ENCODE measurements at regions not wholly inside any gene's neighbourhood (a gene's known extent, or its start where the extent isn't known, plus 50 kb on each side); places are given as distances from the start of the nearest gene placed in this dataset.

DNA sequence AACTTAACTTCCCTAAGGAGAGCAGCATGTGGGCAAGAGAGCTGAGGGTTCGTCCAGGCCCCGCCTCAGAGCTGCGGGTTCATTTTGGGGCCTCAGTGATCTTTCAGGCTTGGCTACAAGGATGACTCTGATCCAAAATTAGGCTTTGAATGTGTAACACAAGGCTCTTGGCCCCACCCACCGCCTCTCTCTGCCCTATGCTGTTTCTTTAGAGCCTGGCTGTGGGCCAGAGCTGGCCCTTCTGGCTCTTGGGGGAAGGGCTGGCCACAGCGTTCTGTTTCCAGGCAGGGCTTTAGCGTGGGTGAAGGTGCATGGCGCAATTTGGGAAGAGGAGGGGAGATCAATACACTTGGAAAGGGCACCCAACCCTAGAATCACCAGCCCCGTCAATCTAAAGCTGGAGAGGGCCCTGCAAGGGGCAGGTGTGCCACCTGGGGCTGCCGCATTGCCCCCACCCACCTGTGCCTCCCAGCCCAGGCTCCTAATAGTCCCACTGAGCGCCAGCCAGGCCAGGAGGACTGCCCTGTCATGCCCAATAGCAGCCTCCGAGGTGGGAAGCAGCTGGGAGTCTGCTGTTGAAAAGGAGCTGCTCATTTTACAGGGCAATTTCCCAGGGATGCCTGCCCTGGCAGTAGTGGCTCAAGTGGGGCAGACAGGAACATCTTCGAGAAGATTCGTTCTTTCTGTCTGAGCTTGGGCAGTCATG, 84.5 kb upstream of the MAML3 start:
- H3K27ac ChIP-seq = peak overlapping the region; percentile 87
- peak overlapping the region; percentile 89 for H3K4me2 ChIP-seq
- H3K4me3 ChIP-seq = peak overlapping the region; percentile 38; the same call in 1 of the 2 replicates
- H3K27me3 ChIP-seq = no peaks in the 10 kb centered on the region
- no peaks in the 10 kb centered on the region for H3K36me3 ChIP-seq
- peak overlapping the region; percentile 68; the same call in 1 of the 2 replicates for H3K9ac ChIP-seq
- H4K20me1 ChIP-seq = no peaks in the 10 kb centered on the region
- H3K9me3 ChIP-seq = no peaks in the 10 kb centered on the region
- peaks cover 95% of the 10 kb centered on the region for H3K4me1 ChIP-seq
- TF ChIP-seq Cebpa-rat (IDR thresholded peaks at IDR 0.05) = no peak

DNA sequence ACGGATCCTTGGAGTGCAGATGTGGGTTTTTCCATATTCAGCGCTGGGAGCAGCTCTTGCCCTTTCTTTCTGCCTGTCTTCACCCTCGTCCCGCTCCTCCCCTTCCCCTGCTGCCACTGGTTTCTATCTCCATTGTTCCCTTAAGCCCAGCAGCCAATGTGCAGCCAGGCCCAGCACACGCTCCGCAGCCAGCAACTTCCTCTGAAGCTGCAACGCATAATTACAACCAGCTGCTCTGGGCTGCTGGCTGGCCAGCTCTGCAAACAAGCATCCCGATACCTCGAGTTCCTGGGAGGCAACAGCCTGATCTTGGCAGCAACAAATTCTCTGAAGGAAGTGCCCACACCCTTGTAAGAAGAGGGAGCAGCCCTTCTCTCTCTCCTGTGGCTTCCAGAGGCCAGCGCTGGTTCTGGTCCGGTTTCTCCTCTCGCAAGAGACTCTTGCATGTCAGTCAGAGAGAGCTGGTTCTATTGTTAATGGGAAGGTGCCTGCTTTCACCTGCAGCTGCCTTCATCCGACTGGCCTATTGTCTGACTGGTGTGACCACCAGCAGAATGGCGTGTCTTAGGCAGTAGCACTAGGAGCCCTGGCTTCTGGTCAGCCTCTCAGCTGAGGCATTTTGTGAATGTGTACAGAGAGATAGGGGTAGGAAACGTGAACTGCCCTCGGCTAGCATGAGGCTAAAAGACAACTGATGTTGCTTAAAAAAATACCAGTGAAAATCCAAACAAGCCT, 83.8 kb upstream of the MAML3 start:
- Histone ChIP-seq H3K4me3 (peak overlapping the region; percentile 38), H3K27ac (peak overlapping the region; percentile 87), H3K4me2 (peak overlapping the region; percentile 89)

DNA sequence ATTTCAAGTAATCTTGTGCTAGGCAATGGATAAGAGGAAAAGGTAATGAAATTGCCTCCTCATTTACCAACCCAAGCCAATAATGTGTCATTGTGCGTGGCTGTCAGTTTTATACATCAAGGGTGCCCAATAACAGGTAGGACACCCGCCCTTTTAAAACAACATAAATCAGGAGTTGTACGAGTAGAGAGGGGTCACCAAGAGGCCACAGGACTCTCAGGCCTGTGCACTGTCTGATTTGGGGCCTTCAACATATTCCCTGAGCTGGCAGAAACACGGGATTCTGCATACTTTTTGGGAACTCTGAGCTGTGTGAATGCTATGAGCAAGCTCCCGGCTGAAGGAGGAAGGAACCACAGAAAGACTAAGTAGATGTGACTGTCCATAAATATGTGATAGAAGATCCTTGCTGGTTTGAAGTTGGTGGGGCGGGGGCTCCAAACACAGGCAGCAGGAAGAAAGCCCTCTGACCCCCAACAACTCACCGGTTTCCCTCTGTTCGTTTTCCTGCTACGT, 82.7 kb upstream of the MAML3 start:
- TF ChIP-seq Cebpa-rat (IDR thresholded peaks at IDR 0.05) = no peak
- Histone ChIP-seq H3K27me3 (no peaks in the 10 kb centered on the region), H3K27ac (peak overlapping the region; percentile 87), H3K9ac (peak overlapping the region; percentile 68), H3K36me3 (no peaks in the 10 kb centered on the region), H3K9me3 (no peaks in the 10 kb centered on the region), H3K4me2 (peak overlapping the region; percentile 89), H3K4me3 (peak overlapping the region; percentile 38), H4K20me1 (no peaks in the 10 kb centered on the region), H3K4me1 (peaks cover 80% of the 10 kb centered on the region)

More for the DNA sequence above, 83.8 kb upstream of the MAML3 start:
- no peaks in the 10 kb centered on the region for H3K27me3 ChIP-seq
- H3K9ac ChIP-seq = peak overlapping the region; percentile 68
- no peak for TF ChIP-seq Cebpa-rat (IDR thresholded peaks at IDR 0.05)
- no peaks in the 10 kb centered on the region for H4K20me1 ChIP-seq
- no peaks in the 10 kb centered on the region for H3K36me3 ChIP-seq
- H3K4me1 ChIP-seq = peaks cover 91% of the 10 kb centered on the region
- no peaks in the 10 kb centered on the region for H3K9me3 ChIP-seq

DNA sequence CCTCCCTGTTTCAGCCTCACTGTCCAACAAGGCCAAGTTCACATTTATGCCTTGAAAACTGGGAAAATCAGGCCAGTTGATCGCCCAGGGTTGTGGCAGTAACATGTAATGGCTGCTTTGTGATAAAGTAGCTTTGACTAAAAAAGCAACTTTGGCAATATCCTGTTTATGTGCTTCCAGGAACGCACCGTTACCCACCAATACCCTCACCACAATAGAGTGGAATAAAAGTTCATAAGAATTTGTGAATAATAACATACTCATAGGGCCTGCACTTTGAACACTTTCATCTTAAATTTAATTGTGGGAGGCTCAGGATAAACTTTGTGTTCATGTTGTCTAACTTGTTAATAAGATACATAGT, 80.7 kb upstream of the MAML3 start:
- no peaks in the 10 kb centered on the region for H3K36me3 ChIP-seq
- TF ChIP-seq Cebpa-rat (IDR thresholded peaks at IDR 0.05) = no peak
- peak overlapping the region; percentile 69; the same call in 1 of the 2 replicates for H3K9ac ChIP-seq
- no peaks in the 10 kb centered on the region for H4K20me1 ChIP-seq
- peaks cover 4% of the 10 kb centered on the region; the same call in 1 of the 2 replicates for H3K9me3 ChIP-seq
- H3K27ac ChIP-seq = peak overlapping the region; percentile 82
- peak overlapping the region; percentile 89 for H3K4me2 ChIP-seq
- peaks cover 65% of the 10 kb centered on the region for H3K4me1 ChIP-seq
- H3K4me3 ChIP-seq = 0 out of 2 replicates have a peak overlapping the region, but pooled peaks have one; percentile 6
- no peaks in the 10 kb centered on the region for H3K27me3 ChIP-seq

DNA sequence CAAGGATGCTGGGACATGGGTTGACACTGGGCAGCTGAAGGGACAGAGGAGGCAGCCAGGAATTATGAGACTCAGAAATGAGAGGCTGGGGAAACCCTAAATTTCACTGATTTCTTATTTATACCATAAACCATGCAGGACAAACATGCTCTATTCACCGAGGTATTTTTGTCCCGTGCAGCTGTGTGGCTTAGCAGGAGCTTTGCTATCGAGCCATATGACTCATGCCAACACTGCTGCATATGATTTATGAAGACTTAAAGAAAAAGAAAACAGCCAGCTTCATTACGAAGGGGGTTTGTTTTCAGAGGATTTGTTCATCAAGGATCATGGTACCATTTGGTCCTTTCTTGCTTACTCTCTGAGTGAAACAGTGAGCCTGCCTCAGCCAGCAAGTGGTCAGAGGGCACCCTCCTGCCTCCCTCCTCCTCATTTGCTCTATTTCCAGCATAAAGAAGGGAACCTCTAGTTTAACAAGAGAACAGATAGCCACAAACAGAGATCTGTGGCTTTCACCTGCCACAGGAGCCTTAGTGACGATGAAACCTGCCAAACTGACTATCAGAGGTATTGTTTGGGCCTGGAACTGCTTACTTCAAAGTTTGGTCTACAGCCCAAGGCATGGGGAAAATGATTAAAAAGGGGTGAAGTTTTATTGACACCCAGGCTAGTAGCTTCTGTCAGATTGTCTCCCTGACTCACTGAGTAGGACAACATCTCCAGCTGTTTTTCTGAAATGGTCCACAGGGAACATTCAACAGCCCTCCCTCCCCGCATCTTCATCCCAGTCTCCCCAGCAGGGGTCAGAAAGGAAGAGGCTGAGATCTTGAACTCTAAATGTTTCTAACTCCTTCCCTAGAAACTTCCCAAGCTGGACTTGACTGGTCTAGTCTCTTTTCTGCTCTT, 80.1 kb upstream of the MAML3 start:
- Histone ChIP-seq H3K36me3 (no peaks in the 10 kb centered on the region), H3K4me3 (0 out of 2 replicates have a peak overlapping the region, but pooled peaks have one; percentile 6), H3K4me1 (peaks cover 59% of the 10 kb centered on the region), H3K9me3 (peaks cover 5% of the 10 kb centered on the region; the same call in 1 of the 2 replicates), H4K20me1 (no peaks in the 10 kb centered on the region), H3K27me3 (no peaks in the 10 kb centered on the region), H3K4me2 (peak overlapping the region; percentile 89), H3K9ac (peak overlapping the region; percentile 69), H3K27ac (peak overlapping the region; percentile 82)
- no peak for TF ChIP-seq Cebpa-rat (IDR thresholded peaks at IDR 0.05)

DNA sequence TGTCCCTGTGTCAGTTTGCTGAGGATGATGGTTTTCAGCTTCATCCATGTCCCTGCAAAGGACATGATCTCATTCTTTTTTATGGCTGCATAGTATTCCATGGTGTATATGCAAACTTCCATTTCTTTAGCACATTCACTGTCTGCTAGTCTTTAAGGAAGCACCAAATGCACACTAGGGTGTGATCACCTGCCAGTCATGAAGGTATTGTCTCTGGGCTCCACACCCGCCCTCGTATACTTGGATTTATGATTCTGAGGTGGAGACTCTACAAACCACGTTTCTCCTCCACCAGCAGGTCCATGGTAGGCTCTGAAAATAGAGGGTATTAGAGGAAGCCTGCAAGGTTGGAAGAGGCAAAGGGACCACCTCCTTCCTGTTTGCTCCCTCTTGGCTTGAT, 75.9 kb upstream of the MAML3 start:
- Histone ChIP-seq H3K27ac (no peak overlapping the region), H3K4me3 (no peak overlapping the region), H3K4me2 (no peak overlapping the region), H4K20me1 (no peaks in the 10 kb centered on the region), H3K4me1 (peaks cover 23% of the 10 kb centered on the region), H3K36me3 (no peaks in the 10 kb centered on the region), H3K27me3 (no peaks in the 10 kb centered on the region), H3K9me3 (peaks cover 5% of the 10 kb centered on the region; the same call in 1 of the 2 replicates), H3K9ac (no peak overlapping the region)
- TF ChIP-seq Cebpa-rat (IDR thresholded peaks at IDR 0.05) = no peak

DNA sequence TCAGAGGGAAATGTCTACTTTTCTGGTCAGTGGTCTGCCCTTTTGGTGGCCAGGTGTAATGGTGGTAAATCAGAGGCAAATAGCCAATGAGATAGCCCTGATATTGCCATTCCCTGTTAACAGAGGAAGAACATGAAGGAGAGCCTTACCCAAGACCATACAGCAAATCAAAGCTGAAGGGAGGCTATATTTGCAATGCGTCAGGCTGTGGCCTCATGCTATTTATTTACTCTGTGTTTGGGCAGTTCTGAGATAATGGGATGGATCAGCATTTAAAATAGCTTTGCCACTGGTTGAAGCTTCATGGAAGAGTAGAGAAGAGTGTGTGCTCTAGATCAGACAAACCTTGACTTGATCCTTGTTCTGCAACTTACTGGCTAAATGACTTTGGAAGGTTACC, 73.3 kb upstream of the MAML3 start:
- H3K4me2 ChIP-seq = no peak overlapping the region

DNA sequence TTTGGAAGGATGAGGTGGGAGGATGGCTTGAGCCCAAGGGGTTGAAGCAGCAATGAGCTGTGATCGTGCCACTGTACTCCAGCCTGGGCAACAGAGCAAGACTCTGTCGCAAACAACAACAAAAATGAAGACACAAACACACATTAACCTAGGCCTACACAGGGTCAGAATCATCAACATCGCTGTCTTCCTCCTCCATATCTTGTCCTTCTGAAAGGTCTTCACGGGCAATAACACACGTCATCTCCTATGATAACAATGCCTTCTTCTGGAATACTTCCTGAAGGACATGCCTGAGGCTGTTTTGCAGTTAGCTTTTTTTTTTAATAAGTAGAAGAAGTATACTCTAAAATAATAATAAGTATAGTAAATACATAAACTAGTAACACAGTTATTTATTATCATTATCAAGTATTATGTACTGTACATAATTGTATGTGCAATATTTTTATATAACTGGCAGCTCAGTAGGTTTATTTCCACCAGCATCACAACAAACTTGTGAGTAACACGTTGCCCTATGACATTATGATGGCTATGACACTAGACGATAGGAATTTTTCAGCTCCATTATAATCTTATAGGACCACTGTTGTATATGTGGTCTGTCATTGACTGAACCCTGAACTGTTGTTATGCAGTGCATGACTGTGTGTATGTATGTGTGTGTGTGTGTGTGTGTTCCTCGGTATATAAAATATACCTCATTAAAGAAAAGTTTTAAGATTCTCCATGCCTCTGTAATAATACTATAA, 69.2 kb upstream of the MAML3 start:
- H3K4me2 ChIP-seq = no peak overlapping the region
- no peak overlapping the region for H3K4me3 ChIP-seq
- peaks cover 12% of the 10 kb centered on the region for H3K4me1 ChIP-seq
- no peak overlapping the region for H3K27ac ChIP-seq
- H3K9me3 ChIP-seq = no peaks in the 10 kb centered on the region
- no peaks in the 10 kb centered on the region for H3K36me3 ChIP-seq
- no peaks in the 10 kb centered on the region for H3K27me3 ChIP-seq
- no peak for TF ChIP-seq Cebpa-rat (IDR thresholded peaks at IDR 0.05)
- H4K20me1 ChIP-seq = no peaks in the 10 kb centered on the region
- H3K9ac ChIP-seq = no peak overlapping the region

More for the DNA sequence above, 73.3 kb upstream of the MAML3 start:
- Histone ChIP-seq H3K4me3 (no peak overlapping the region), H3K9ac (no peak overlapping the region), H3K27me3 (no peaks in the 10 kb centered on the region), H3K27ac (no peak overlapping the region), H3K4me1 (peaks cover 6% of the 10 kb centered on the region), H3K36me3 (no peaks in the 10 kb centered on the region), H3K9me3 (peaks cover 5% of the 10 kb centered on the region; the same call in 1 of the 2 replicates), H4K20me1 (no peaks in the 10 kb centered on the region)
- no peak for TF ChIP-seq Cebpa-rat (IDR thresholded peaks at IDR 0.05)

DNA sequence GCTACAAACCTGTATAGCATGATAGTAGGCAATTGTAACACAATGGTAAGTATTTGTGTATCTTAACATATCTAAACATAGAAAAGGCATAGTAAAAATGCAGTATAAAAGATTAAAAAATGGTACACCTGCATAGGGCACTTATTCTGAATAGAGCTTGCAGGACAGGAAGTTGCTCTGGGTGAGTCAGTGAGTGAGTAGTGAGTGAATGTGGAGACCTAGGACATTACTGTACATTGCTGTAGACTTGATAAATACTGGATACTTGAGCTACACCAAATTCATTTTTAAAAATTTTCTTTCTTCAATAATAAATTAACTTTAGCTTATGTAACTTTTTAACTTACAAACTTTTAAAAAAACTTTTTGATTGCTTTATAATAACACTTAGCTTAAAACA, 68.2 kb upstream of the MAML3 start:
- Histone ChIP-seq H3K9ac (no peak overlapping the region), H3K27ac (no peak overlapping the region), H3K4me1 (peaks cover 12% of the 10 kb centered on the region), H4K20me1 (no peaks in the 10 kb centered on the region), H3K36me3 (no peaks in the 10 kb centered on the region), H3K9me3 (no peaks in the 10 kb centered on the region), H3K4me2 (no peak overlapping the region), H3K27me3 (no peaks in the 10 kb centered on the region), H3K4me3 (no peak overlapping the region)
- TF ChIP-seq Cebpa-rat (IDR thresholded peaks at IDR 0.05) = no peak
